Inflammatory macrophage treated with lipopolysaccharide for 1 hour (primary cell): ENCODE measurements at regions not wholly inside any gene's neighbourhood (a gene's known extent, or its start where the extent isn't known, plus 50 kb on each side); places are given as distances from the start of the nearest gene placed in this dataset.

ENCODE experiments used
- DNase-seq, 2 donors: peaks; one replicate each; pipeline ENCODE4 v3.0.0-alpha.2; 2020 to 2022

DNA sequence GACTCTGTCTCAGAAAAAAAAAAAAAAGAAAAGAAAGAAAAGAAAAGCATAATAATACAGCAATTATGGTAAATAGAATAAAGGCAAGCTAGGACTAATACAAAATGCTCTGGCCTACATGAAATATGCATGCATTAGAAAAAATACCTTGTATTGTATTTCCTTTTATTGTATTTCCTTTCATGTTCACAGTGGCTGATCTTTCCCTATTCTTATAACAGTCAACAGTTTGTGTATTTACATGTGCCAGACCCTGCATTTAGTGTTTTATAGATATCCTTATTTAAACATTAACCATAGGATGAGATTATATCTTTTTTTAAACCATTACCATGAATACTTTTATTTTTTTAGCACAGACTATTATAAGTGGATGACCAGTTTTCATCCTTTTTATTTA lies 56.3 kb upstream of the ARL15 start:
- DNase-seq, result no peak

DNA sequence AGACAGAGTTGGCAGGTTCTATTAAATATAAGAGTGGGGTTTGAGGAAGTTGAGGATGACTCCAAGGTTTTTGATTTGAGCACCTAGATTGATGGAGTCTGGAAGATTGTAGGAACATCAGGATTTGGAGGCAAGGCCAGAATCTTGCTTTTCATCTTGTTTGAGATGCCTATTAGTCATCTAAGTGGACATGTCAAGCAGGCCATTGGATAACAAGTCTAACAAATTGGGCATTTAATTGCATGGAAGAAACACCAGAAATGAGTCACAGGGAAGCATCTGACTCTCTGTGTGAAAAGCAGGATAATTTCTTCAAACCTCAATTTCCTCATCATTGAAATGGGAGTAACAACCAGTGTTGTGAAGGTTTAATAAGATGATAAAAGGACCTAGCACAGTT lies 53.3 kb upstream of the ARL15 start:
- DNase-seq, result no peak

DNA sequence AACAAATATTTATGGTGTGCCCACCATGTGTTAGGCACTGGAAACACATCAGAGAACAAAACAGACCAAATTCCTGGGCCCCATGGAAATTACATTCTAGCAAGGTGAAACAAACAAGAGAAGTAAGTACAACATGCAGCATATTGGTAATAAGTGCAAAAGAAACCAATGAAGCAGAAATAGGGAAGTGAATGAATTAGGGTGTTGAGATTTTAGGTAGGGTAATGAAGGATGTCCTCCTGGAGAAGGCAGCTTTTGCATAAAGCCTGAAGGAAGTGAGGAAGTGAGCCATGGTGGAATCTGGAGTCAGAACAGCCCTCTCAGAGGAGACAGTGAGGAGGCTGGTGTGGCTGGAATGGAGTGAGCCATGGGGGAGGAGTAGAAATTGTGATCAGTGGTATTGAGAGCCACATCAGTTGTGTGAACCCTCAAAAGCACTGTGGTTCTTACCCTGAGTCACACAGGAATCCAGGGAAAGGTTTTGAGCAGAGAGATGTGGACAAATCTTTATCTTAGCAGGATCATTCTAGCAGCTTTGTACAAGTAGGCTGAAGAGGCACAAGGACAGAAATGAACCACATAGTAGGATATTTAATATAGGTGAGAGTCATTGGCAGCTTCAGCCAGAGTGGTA lies 52.7 kb upstream of the ARL15 start:
- no peak for DNase-seq

DNA sequence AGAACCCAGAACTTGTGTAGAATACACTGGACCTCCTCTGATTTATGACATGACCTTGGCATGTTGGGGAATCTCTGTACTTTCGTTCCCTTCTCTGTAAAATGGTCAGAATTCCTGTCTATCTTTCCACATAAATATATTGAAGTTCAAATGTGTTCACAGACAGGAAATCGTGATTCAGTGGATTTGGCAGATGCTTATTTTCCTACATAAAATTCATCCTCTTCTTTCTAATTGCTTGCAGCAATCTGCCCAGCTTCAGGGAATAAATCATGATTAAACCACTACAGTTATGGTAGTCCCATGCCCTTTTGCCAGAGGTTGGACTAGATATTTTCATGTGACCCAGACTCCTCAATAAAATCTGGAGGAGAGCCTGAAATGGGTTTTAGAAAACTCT lies 52.1 kb upstream of the ARL15 start:
- DNase-seq, result no peak

DNA sequence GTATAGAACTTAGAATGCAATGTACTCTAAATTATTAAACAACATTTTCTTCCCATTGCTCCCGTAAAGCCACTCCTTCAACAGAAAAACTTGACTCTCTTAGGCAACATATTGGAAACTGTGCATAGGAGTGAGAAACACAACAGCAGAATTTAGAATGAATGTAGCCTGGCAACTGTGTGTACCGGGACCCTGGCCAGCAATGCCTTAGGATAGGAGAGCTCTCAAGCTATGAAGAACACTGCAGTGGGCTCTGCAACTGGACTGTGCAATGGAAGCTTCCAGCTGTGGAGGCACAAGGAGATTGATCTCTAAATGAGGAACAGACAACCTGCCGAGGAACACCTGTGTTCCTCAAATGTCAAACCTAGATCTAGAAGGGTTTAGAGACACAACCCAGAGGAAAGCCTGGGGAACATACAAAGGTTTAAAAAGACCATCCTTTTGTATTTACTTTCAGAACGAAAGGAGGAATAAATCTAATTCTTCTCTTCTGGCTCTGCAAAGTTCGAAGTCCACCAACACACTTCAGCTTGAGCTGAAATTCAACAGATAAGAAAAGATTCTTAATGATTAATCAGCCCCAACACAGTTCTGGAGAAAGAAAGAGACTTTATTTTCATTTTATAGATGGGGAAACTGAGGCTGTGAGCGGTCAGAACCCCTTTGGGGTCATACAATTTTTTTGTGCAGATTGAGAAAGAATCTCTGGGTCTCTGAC lies 51.5 kb upstream of the ARL15 start:
- no peak for DNase-seq

DNA sequence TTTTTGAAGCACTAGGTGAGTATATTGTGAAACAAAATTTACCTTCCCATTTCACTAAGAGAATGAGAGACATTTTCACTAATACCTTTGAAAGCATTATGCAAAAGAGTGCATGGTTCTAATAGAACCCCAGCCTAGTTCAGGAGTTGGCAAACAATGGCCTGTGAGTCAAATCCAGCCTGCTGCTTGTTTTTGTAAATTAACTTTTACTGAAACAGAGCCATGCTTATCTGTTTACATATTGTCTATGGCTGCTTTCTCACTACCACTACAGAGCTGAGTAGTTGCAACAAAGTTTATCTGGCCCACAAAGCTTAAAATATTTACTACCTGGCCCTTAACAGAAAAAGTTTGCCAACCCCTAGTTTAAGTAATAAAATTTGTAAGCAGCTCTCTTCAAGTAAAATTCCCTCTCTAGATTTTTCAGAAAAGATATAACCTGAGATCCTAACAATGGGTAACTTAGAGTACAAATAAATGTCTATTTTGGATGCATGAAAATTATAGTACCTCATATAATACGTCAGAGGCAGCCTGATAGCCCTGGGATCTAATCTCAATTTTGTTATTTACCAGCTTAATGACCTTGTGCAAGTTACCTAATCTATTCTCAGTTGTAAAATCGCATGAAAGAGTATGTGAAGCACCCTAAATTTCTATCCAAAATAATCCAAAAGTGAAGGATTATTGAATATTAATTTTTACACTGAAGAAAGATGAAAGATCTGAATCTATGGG lies 50.7 kb upstream of the ARL15 start:
- DNase-seq, result no peak
